K562 (cell line): ENCODE measurements at regions not wholly inside any gene's neighbourhood (a gene's known extent, or its start where the extent isn't known, plus 50 kb on each side); places are given as distances from the start of the nearest gene placed in this dataset.

Experiments used
- ATAC-seq: fragments of 200-7000 bp; cut with Tn5 transposase; 3 replicates; pipeline ENCODE4 v1.9.1; 2020; ENCODE audit warnings: moderate library complexity
- BruUV-seq: library from RNA; stranded (reverse); fragments of 400-500 nt; replicated peaks from 2 replicates; lab custom pipeline; 2021; lab: Mats Ljungman, UMichigan
- CTCF ChIA-PET: fragments of 300-600 bp; formaldehyde crosslinking; extraction: SDS; loops from one replicate; lab custom pipeline; 2021; ENCODE audit warnings: low intra/inter-chr PET ratio; lab: Yijun Ruan, JAX
- POLR2A ChIA-PET: fragments of 300-600, 350-650 bp; sonication (Branson Sonifier 250); formaldehyde crosslinking; extraction: SDS; loops from one replicate; lab custom pipeline; 2021; ENCODE audit warnings: antibody characterized with exemption, inconsistent platforms; lab: Yijun Ruan, JAX
- DNase-seq, 4 experiments: peaks; one replicate each; pipeline versions ENCODE4 v3.0.0 to v3.0.0-alpha.2; 2011 to 2018; ENCODE audit warnings: low spot score in 3 of 4, mixed read lengths in 3 of 4; ENCODE audit errors: extremely low read depth in 1 of 4
- FAIRE-seq: peaks from 2 replicates; lab custom pipeline; 2011; peaks lifted over from hg19 to GRCh38; lab: Jason Lieb, UNC
- H2AFZ ChIP-seq: 2 replicates; pipeline ENCODE4 v1.6.0; 2011; ENCODE audit warnings: low read depth, low read length, control low read depth, inconsistent platforms
- H3K27ac ChIP-seq: fragments of 200-600 bp; 3 replicates; pipeline ENCODE4 v1.8.0; 2011; ENCODE audit warnings: low read depth, mild to moderate bottlenecking, control low read depth, inconsistent platforms, low read length, moderate library complexity, mixed read lengths; ENCODE audit errors: extremely low read depth
- H3K27me3 ChIP-seq, 2 experiments: fragments of 300-600 bp in 1 of 2; 2 replicates in 1 of 2; 3 replicates in 1 of 2; pipeline versions ENCODE4 v1.6.0 to v1.8.0; 2011; ENCODE audit warnings: inconsistent platforms in 2 of 2, low read length in 2 of 2, mild to moderate bottlenecking in 1 of 2, mixed read lengths in 1 of 2, moderate library complexity in 1 of 2; ENCODE audit not compliant: control insufficient read depth in 2 of 2, insufficient read depth in 2 of 2
- H3K36me3 ChIP-seq: fragments of 300-600 bp; 3 replicates; pipeline ENCODE4 v1.8.0; 2011; ENCODE audit warnings: mild to moderate bottlenecking, low read length, inconsistent platforms; ENCODE audit not compliant: control insufficient read depth, insufficient read depth
- H3K4me1 ChIP-seq, 2 experiments: fragments of 200-600 bp in 1 of 2; replicated peaks in 1 of 2; 2 replicates in 1 of 2; 3 replicates in 1 of 2; pipeline versions ENCODE4 v1.5.1 to v1.8.0; 2011; ENCODE audit warnings: inconsistent platforms in 2 of 2, low read length in 2 of 2, mild to moderate bottlenecking in 1 of 2, mixed read lengths in 1 of 2, moderate library complexity in 1 of 2; ENCODE audit not compliant: control insufficient read depth in 2 of 2, insufficient read depth in 2 of 2
- H3K4me2 ChIP-seq: 2 replicates; pipeline ENCODE4 v1.6.1; 2011; ENCODE audit warnings: low read length, control low read depth, inconsistent platforms, mixed read lengths; ENCODE audit not compliant: insufficient read depth
- H3K4me3 ChIP-seq: fragments of 200-600 bp; sonication (generic), shearing (Covaris generic); 2 replicates; pipeline ENCODE4 v1.5.1; 2016; ENCODE audit warnings: control low read depth, inconsistent platforms
- H3K79me2 ChIP-seq: fragments of 200-600 bp; 3 replicates; pipeline ENCODE4 v1.8.0; 2011; ENCODE audit warnings: low read length, inconsistent platforms; ENCODE audit not compliant: control insufficient read depth, insufficient read depth
- H3K9ac ChIP-seq, 2 experiments: 2 replicates each; pipeline versions ENCODE4 v1.6.0 to v1.6.1; 2011; ENCODE audit warnings: low read depth in 2 of 2, low read length in 2 of 2, control low read depth in 1 of 2, inconsistent platforms in 1 of 2, mild to moderate bottlenecking in 1 of 2, mixed read lengths in 1 of 2; ENCODE audit not compliant: insufficient read depth in 1 of 2
- H3K9me1 ChIP-seq: one replicate; pipeline ENCODE4 v1.6.0; 2011; ENCODE audit warnings: inconsistent platforms, mild to moderate bottlenecking, low read length, moderate library complexity; ENCODE audit not compliant: control insufficient read depth, insufficient read depth
- H3K9me3 ChIP-seq: replicated peaks from 2 replicates; pipeline ENCODE4 v1.5.1; 2011; ENCODE audit warnings: low read depth, low read length, inconsistent platforms; ENCODE audit not compliant: control insufficient read depth, insufficient read depth
- H4K20me1 ChIP-seq: replicated peaks from 2 replicates; pipeline ENCODE4 v1.6.1; 2011; ENCODE audit warnings: low read length, inconsistent platforms, mixed read lengths; ENCODE audit not compliant: control insufficient read depth, insufficient read depth
- SPI1 ChIP-seq: IDR thresholded peaks from 2 replicates; pipeline ENCODE4 v1.6.1; 2011; ENCODE audit warnings: low read depth, low read length, control low read depth, borderline replicate concordance
- ZBTB12 ChIP-seq: fragments of 250-450 bp; sonication (Bioruptor Pico); IDR thresholded peaks from 2 replicates; pipeline ENCODE4 v1.4.0; 2020
- WGBS: fragments of 100-300 bp; shearing (Covaris generic); methylation state at CpG from one replicate; pipeline ENCODE4 v1.1.6; 2016; ENCODE audit warnings: low coverage, mixed read lengths; ENCODE audit not compliant: insufficient coverage; ENCODE audit errors: missing lambda C conversion rate; 5-methylcytosine and 5-hydroxymethylcytosine counted together
- in situ Hi-C: fragments of 300-500 bp; cut with MboI; formaldehyde crosslinking; loops from 4 replicates; pipeline ENCODE4 v1.15.0; 2018; ENCODE audit warnings: inconsistent platforms, mixed read lengths
- intact Hi-C: fragments of 100-400 bp; cut with micrococcal nuclease; formaldehyde crosslinking; loops from 2 replicates; pipeline ENCODE4 v1.14.2; 2022
- TF ChIP-seq, protein P1 (sequence below): fragments of 450-650 bp; IDR thresholded peaks from 2 replicates; pipeline ENCODE4 v1.6.1; 2018; ENCODE audit warnings: mild to moderate bottlenecking, low read depth; ENCODE audit not compliant: partially characterized antibody

DNA sequence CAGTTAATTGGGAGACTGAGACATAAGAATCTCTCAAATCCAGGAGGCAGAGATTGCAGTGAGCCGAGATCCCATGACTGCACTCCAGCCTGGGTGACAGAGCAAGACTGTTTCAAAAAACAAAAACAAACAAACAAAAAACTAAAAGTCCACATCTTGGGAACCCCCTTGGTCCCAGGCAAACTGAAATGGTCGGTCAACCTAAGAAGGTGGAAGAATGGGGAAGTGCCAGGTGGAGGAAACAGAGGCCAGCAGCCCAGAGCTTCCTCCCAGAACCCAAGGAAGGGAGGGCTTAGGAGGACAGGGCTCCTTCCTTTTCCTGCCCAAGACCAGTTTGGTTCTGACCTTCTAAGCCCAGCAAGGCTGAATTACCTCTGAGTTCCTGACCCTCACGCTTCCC, 121.0 kb upstream of the FUT8 start:
- in situ Hi-C loops (no loop called here), intact Hi-C loops (no loop called here)
- Histone ChIP-seq H3K9ac (no peak overlapping the region), H3K79me2 (no peaks in the 10 kb centered on the region), H3K4me2 (no peak overlapping the region), H2AFZ (peak overlapping the region; percentile 17; the same call in 1 of the 2 replicates), H3K9me1 (no peaks in the 10 kb centered on the region), H3K4me1 (peaks cover 5 to 8% of the 10 kb centered on the region in 2 experiments; a peak in 4 of 5 replicates), H3K4me3 (no peak overlapping the region), H3K9me3 (no peaks in the 10 kb centered on the region), H3K27ac (no peak overlapping the region), H3K27me3 (peaks cover 0 to 5% of the 10 kb centered on the region in 2 experiments; a peak in 1 of 5 replicates), H4K20me1 (no peaks in the 10 kb centered on the region), H3K36me3 (no peaks in the 10 kb centered on the region)
- POLR2A ChIA-PET: no interaction called here
- TF ChIP-seq, protein P1, sequence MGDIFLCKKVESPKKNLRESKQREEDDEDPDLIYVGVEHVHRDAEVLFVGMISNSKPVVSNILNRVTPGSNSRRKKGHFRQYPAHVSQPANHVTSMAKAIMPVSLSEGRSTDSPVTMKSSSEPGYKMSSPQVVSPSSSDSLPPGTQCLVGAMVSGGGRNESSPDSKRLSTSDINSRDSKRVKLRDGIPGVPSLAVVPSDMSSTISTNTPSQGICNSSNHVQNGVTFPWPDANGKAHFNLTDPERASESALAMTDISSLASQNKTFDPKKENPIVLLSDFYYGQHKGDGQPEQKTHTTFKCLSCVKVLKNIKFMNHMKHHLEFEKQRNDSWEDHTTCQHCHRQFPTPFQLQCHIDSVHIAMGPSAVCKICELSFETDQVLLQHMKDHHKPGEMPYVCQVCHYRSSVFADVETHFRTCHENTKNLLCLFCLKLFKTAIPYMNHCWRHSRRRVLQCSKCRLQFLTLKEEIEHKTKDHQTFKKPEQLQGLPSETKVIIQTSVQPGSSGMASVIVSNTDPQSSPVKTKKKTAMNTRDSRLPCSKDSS: no peak
- TF ChIP-seq SPI1: peak; percentile 71; the same call in 1 of the 2 replicates
- no peak for TF ChIP-seq ZBTB12 (CRISPR knock-in tag)
- no peak for FAIRE-seq
- no peak for ATAC-seq
- CTCF ChIA-PET: no interaction called here
- 25% methylated on average over 3 of the region's 3 CpGs for WGBS
- no peak for DNase-seq
- BruUV-seq: no TSS peak
